Activated T-cell treated with anti-CD3 and anti-CD28 coated beads, Interleukin-2, amount 50 U/mL, for 72 hours (primary cell): ENCODE measurements at regions not wholly inside any gene's neighbourhood (a gene's known extent, or its start where the extent isn't known, plus 50 kb on each side); places are given as distances from the start of the nearest gene placed in this dataset.

ENCODE experiments used
- ATAC-seq, 2 donors: fragments of 150-1000 bp; cut with Tn5 transposase; replicated peaks in 1 of 2; 2 replicates each; pipeline ENCODE4 v1.10.0; 2021; ENCODE audit warnings: moderate library complexity in 2 of 2, mild to moderate bottlenecking in 1 of 2
- DNase-seq, 2 donors: peaks; one replicate each; pipeline ENCODE4 v3.0.0; 2021 to 2022; ENCODE audit warnings: mixed read lengths in 1 of 2
- H3K27ac Mint-ChIP-seq: one replicate; pipeline ENCODE4 v1.8.0; 2022; ENCODE audit warnings: mild to moderate bottlenecking, moderate library complexity, mixed read lengths
- H3K27me3 Mint-ChIP-seq: one replicate; pipeline ENCODE4 v1.8.0; 2022; ENCODE audit warnings: low read depth, mixed read lengths
- H3K36me3 Mint-ChIP-seq, 2 donors: one replicate each; pipeline ENCODE4 v1.8.0; 2022; ENCODE audit warnings: mixed read lengths in 2 of 2, mild to moderate bottlenecking in 1 of 2; ENCODE audit not compliant: insufficient read depth in 2 of 2
- H3K4me1 Mint-ChIP-seq: one replicate; pipeline ENCODE4 v1.8.0; 2022; ENCODE audit warnings: low read depth, mixed read lengths
- H3K4me3 Mint-ChIP-seq, 2 donors: one replicate each; pipeline ENCODE4 v1.8.0; 2022; ENCODE audit warnings: mild to moderate bottlenecking in 2 of 2, mixed read lengths in 2 of 2, moderate library complexity in 2 of 2
- H3K9me3 Mint-ChIP-seq, 2 donors: one replicate each; pipeline ENCODE4 v1.8.0; 2022; ENCODE audit warnings: mixed read lengths in 2 of 2

DNA sequence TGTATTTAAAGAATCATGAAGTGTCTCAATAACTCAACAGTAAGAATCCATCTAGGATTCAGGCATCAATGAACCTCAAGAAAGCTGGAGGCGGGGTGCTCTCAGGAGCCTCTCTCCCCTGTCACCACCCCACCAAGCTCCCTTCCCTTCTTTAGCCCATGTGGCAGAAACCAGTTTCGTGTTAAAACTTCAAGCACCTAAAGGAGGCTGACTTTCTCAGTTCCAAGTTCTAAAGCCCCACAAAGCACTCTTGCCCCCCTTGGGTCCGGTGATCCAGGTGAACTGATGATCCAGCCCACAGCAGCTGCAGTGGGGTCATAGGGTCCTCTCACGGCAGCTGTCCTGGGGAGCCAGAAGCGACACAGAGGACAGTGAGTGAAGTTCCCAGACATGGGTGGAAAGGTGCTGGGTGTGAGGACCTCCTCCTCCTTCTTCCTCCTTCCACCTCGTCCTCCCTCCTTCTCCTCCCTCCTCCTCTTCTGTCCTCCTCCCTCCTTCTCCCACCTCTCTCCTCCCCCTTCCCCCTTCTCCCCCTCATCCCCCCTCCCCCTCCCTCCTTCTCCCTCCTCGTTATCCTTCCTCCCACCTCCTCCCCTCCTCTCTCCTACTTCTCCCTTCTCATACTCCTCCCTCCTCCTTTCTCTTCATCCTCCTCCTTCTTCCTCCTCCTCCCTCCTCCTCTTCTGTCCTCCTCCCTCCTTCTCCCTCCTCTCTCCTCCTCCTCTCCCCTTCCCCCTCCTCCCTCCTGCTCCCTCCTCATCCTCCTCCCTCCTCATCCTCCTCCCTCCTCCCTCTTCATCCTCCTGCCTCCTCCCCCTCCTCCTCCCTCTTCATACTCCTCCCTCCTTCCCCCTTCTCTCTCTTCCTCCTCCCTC is 192.4 kb upstream of the AGAP1 start:
- Mint-ChIP-seq H3K27ac (no peak overlapping the region), H3K4me1 (no peaks in the 10 kb centered on the region), H3K9me3 (peaks cover 3% of the 10 kb centered on the region in 2 donors), H3K27me3 (peaks cover 12% of the 10 kb centered on the region), H3K36me3 (peaks cover 0 to 4% of the 10 kb centered on the region in 2 donors), H3K4me3 (no peak overlapping the region)
- DNase-seq (no peak), ATAC-seq (no peak)

DNA sequence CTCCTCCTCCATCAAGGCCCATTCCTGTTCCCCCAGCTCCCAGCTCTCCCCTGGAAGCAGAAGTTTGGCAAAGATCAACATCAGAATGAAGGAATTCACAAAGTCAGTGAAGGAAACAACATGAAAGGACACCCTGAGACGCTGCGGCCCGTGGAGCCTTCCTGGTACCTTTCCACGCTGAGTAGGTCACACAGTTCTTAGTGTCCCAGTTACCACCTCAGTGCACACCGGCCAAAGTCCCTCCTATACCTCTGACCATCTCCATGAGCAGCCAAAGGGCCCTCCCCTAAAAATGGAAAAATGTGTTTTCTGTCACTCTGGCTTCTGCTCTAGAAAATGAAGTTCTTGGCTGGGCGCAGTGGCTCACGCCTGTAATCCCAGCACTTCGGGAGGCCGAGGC is 191.6 kb upstream of the AGAP1 start:
- ATAC-seq (no peak), DNase-seq (no peak)
- H3K4me3 Mint-ChIP-seq, result no peak overlapping the region
- H3K4me1 Mint-ChIP-seq, result no peaks in the 10 kb centered on the region
- H3K27ac Mint-ChIP-seq, result no peak overlapping the region
- peaks cover 8% of the 10 kb centered on the region for H3K27me3 Mint-ChIP-seq
- H3K9me3 Mint-ChIP-seq, result peaks cover 3% of the 10 kb centered on the region in 2 donors
- H3K36me3 Mint-ChIP-seq, result peaks cover 0 to 4% of the 10 kb centered on the region in 2 donors

GRCh38 chr2:235303499-235304291 is 190.1 kb upstream of the AGAP1 start:
- Mint-ChIP-seq H3K27ac (no peak overlapping the region), H3K4me1 (no peaks in the 10 kb centered on the region), H3K36me3 (peaks cover 0 to 4% of the 10 kb centered on the region in 2 donors), H3K27me3 (peaks cover 11% of the 10 kb centered on the region), H3K9me3 (peaks cover 3% of the 10 kb centered on the region in 2 donors), H3K4me3 (no peak overlapping the region)
- ATAC-seq, result no peak
- DNase-seq, result no peak

- Mint-ChIP-seq H3K36me3 (peaks cover 0 to 4% of the 10 kb centered on the region in 2 donors), H3K27ac (no peak overlapping the region), H3K27me3 (peaks cover 14% of the 10 kb centered on the region), H3K9me3 (peaks cover 3% of the 10 kb centered on the region in 2 donors), H3K4me3 (no peak overlapping the region), H3K4me1 (no peaks in the 10 kb centered on the region)
- DNase-seq (no peak), ATAC-seq (no peak)
These were observed 188.2 kb upstream of the AGAP1 start for GRCh38 chr2:235305678-235306077.

GRCh38 chr2:235311044-235311443 is 182.8 kb upstream of the AGAP1 start:
- no peak for DNase-seq
- Mint-ChIP-seq H3K36me3 (peaks cover 0 to 4% of the 10 kb centered on the region in 2 donors), H3K9me3 (peaks cover 3% of the 10 kb centered on the region in 2 donors), H3K4me3 (no peak overlapping the region), H3K4me1 (no peaks in the 10 kb centered on the region), H3K27me3 (peaks cover 20% of the 10 kb centered on the region), H3K27ac (no peak overlapping the region)
- ATAC-seq, result no peak

- no peaks in the 10 kb centered on the region for H3K4me1 Mint-ChIP-seq
- ATAC-seq (no peak), DNase-seq (no peak)
- no peaks in the 10 kb centered on the region for H3K36me3 Mint-ChIP-seq
- peaks cover 0 to under 1% of the 10 kb centered on the region in 2 donors for H3K9me3 Mint-ChIP-seq
- H3K4me3 Mint-ChIP-seq, result no peak overlapping the region
- H3K27me3 Mint-ChIP-seq, result peaks cover 20% of the 10 kb centered on the region
- no peak overlapping the region for H3K27ac Mint-ChIP-seq
These were observed 181.3 kb upstream of the AGAP1 start for GRCh38 chr2:235312571-235312970.

DNA sequence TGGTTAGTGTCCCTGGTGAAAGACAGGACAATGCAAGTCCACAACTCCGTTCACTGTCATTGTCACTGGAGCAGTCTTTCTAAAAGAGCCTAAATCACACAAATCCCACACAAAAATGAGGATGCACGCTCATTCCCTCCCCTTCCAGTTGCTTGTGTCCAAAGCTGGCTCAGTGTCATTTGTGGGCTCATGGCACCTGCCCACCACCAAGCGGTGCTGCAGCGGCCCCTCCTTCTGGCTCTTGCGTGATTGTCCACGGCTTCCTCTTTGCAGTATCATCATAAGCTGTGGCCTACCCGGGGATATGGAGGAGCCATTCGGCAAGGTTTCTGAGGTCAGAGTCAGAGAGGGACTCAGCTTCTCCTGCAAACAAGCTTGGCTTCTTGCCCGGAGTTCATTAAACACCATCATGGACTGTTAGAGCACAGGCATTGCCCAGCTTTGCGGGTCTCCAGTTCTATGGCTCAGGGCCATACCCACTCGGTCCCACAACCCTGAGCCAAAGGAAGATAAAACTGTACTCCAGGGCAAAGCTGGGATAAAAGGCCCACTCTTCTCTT is 179.4 kb upstream of the AGAP1 start:
- H3K27me3 Mint-ChIP-seq, result peaks cover 14% of the 10 kb centered on the region
- H3K27ac Mint-ChIP-seq, result no peak overlapping the region
- H3K4me1 Mint-ChIP-seq, result no peaks in the 10 kb centered on the region
- DNase-seq (no peak), ATAC-seq (no peak)
- H3K36me3 Mint-ChIP-seq, result no peaks in the 10 kb centered on the region
- H3K9me3 Mint-ChIP-seq, result peaks cover 0 to 1% of the 10 kb centered on the region in 2 donors
- H3K4me3 Mint-ChIP-seq, result no peak overlapping the region

GRCh38 chr2:235319095-235319494 is 174.7 kb upstream of the AGAP1 start:
- DNase-seq, result no peak
- Mint-ChIP-seq H3K4me1 (no peaks in the 10 kb centered on the region), H3K27me3 (peaks cover 12% of the 10 kb centered on the region), H3K4me3 (no peak overlapping the region), H3K27ac (no peak overlapping the region), H3K9me3 (peaks cover 0 to 4% of the 10 kb centered on the region in 2 donors), H3K36me3 (no peaks in the 10 kb centered on the region)
- ATAC-seq, result no peak

GRCh38 chr2:235320326-235320725 is 173.5 kb upstream of the AGAP1 start:
- H3K9me3 Mint-ChIP-seq, result peaks cover 0 to 4% of the 10 kb centered on the region in 2 donors
- DNase-seq (no peak), ATAC-seq (no peak)
- H3K4me3 Mint-ChIP-seq, result no peak overlapping the region
- H3K27me3 Mint-ChIP-seq, result peaks cover 7% of the 10 kb centered on the region
- no peak overlapping the region for H3K27ac Mint-ChIP-seq
- H3K4me1 Mint-ChIP-seq, result no peaks in the 10 kb centered on the region
- no peaks in the 10 kb centered on the region for H3K36me3 Mint-ChIP-seq

- no peaks in the 10 kb centered on the region for H3K4me1 Mint-ChIP-seq
- ATAC-seq (no peak), DNase-seq (no peak)
These were observed 169.5 kb upstream of the AGAP1 start for GRCh38 chr2:235324324-235324723.

DNA sequence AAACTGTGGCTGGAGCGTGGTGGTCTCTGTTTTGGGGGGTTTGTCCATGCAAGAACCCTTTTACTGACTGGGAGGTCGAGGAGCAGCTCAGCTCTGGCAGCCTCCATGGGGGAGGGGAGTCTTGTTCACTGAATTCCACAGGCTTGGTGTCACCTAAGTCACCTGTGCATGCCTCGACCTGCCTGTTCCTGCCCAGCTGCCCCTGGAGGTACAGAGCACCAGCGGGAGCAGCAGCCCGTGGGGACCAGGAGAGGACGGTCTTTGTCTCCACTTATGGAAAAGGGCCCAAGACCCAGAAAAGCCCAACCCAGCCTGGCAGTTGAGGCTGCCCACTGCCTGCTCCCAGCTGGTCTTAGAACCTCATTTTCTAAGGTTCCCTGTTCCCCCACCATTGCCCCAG is 168.7 kb upstream of the AGAP1 start:
- no peaks in the 10 kb centered on the region for H3K36me3 Mint-ChIP-seq
- no peak overlapping the region for H3K27ac Mint-ChIP-seq
- no peaks in the 10 kb centered on the region for H3K4me1 Mint-ChIP-seq
- DNase-seq (no peak), ATAC-seq (no peak)
- peaks cover 0 to 2% of the 10 kb centered on the region in 2 donors for H3K9me3 Mint-ChIP-seq
- no peak overlapping the region for H3K4me3 Mint-ChIP-seq
- H3K27me3 Mint-ChIP-seq, result peaks cover 20% of the 10 kb centered on the region

More at GRCh38 chr2:235324324-235324723, 169.5 kb upstream of the AGAP1 start:
- Mint-ChIP-seq H3K27me3 (peaks cover 16% of the 10 kb centered on the region), H3K4me3 (no peak overlapping the region), H3K36me3 (no peaks in the 10 kb centered on the region), H3K27ac (no peak overlapping the region), H3K9me3 (peaks cover 0 to 2% of the 10 kb centered on the region in 2 donors)

GRCh38 chr2:235328991-235329390 is 164.9 kb upstream of the AGAP1 start:
- Mint-ChIP-seq H3K4me3 (no peak overlapping the region), H3K9me3 (peaks cover 0 to 6% of the 10 kb centered on the region in 2 donors), H3K27ac (no peak overlapping the region), H3K36me3 (no peaks in the 10 kb centered on the region), H3K27me3 (peaks cover 32% of the 10 kb centered on the region), H3K4me1 (no peaks in the 10 kb centered on the region)
- DNase-seq, result no peak
- no peak for ATAC-seq
